NCI-H2081 (cell line): ENCODE measurements at regions not wholly inside any gene's neighbourhood (a gene's known extent, or its start where the extent isn't known, plus 50 kb on each side); places are given as distances from the start of the nearest gene placed in this dataset.

Experiments used
- DNase-seq, 2 experiments: peaks; one replicate each; lab custom pipeline; 2025; lab: John Stamatoyannopoulos, UW

GRCh38 chr7:155215576-155216325 is 81.9 kb upstream of the INSIG1 start:
- DNase-seq, result no peak

GRCh38 chr7:155216475-155217272 is 81.0 kb upstream of the INSIG1 start:
- no peak for DNase-seq

GRCh38 chr7:155217634-155218033 is 80.0 kb upstream of the INSIG1 start:
- DNase-seq, result no peak

- DNase-seq, result no peak
Observed at GRCh38 chr7:155218276-155219153, 79.2 kb upstream of the INSIG1 start.

- DNase-seq, result no peak
Observed at GRCh38 chr7:155219154-155219531, 78.5 kb upstream of the INSIG1 start.

- peak; percentile 8 to 59 for DNase-seq
Observed at GRCh38 chr7:155219947-155220769, 77.5 kb upstream of the INSIG1 start.

- DNase-seq, result no peak
Observed at GRCh38 chr7:155220903-155221302, 76.8 kb upstream of the INSIG1 start.

GRCh38 chr7:155221547-155221946 is 76.1 kb upstream of the INSIG1 start:
- DNase-seq, result no peak

- DNase-seq, result peak; percentile 18 to 72
Observed at GRCh38 chr7:155222061-155222460, 75.6 kb upstream of the INSIG1 start.

GRCh38 chr7:155222573-155222972 is 75.1 kb upstream of the INSIG1 start:
- no peak for DNase-seq

- no peak for DNase-seq
Observed at GRCh38 chr7:155223021-155223420, 74.7 kb upstream of the INSIG1 start.

- peak in 1 of 2 experiments; percentile 50 for DNase-seq
Observed at GRCh38 chr7:155223503-155223902, 74.2 kb upstream of the INSIG1 start.

- peak in 1 of 2 experiments; percentile 68 for DNase-seq
Observed at GRCh38 chr7:155224116-155224811, 73.4 kb upstream of the INSIG1 start.

- DNase-seq, result no peak
Observed at GRCh38 chr7:155225095-155225494, 72.6 kb upstream of the INSIG1 start.

- DNase-seq, result no peak
Observed at GRCh38 chr7:155225516-155225915, 72.2 kb upstream of the INSIG1 start.

GRCh38 chr7:155226261-155227003 is 71.2 kb upstream of the INSIG1 start:
- DNase-seq, result no peak

- no peak for DNase-seq
Observed at GRCh38 chr7:155227004-155227787, 70.5 kb upstream of the INSIG1 start.

GRCh38 chr7:155227788-155228458 is 69.8 kb upstream of the INSIG1 start:
- no peak for DNase-seq

GRCh38 chr7:155228459-155228845 is 69.2 kb upstream of the INSIG1 start:
- no peak for DNase-seq
